ENCODE measurements at regions not wholly inside any gene's neighbourhood (a gene's known extent, or its start where the extent isn't known, plus 50 kb on each side); places are given as distances from the start of the nearest gene placed in this dataset.

DNA sequence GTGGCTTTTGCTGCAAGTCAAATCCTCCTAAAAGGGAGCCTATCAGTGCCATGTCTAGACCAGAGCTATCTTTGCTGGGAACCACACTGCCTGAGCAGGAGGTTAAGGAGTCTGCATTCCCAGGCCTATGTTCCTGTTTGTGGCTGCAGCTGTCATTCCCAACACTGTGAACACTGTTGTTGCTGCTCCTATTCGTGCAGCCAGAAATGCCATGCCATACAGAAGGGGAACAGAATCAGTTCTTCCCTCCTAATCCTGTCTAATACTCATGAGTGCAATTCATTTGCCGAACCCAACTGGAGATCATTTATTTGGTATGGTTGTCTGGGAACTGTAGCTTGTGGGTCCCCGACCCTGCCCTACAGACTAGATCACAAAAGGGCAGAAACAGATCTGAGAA, 406.5 kb upstream of the GJE1 start:
- intact Hi-C loops (cut with DNase I) = no loop called here
- DNase-seq = peak in 11 of 42 donors; percentile 2 to 42 (median 19)

DNA sequence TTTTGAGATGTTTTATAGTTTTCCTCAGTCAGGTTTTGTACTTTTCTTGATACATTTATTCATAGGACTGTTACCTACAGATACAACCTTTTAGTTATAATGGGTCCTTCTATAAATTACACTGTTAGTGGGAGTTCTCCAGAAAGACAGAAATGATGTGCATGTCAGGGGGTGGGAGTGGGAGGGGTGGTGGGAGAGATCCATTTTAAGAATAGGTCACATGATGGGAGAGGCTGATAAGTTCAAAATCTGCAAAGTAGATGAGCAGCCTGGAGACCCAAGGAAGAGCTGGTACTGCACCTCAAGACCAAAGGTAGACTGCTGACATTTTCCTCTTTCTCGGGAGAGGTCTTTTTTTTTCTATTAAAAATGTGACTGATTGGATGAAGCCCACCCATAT, 408.0 kb upstream of the GJE1 start:
- intact Hi-C loops (cut with DNase I) = no loop called here

GRCh38 chr6:141719476-141719875, 413.2 kb upstream of the GJE1 start:
- no peak for DNase-seq
- intact Hi-C loops (cut with DNase I) = no loop called here

More for the DNA sequence above, 408.0 kb upstream of the GJE1 start:
- DNase-seq = peak in 23 of 42 donors; percentile 8 to 77 (median 43)

- DNase-seq = no peak
- intact Hi-C loops (cut with DNase I) = no loop called here
Observed at GRCh38 chr6:141705431-141705830, 427.3 kb upstream of the GJE1 start.

DNA sequence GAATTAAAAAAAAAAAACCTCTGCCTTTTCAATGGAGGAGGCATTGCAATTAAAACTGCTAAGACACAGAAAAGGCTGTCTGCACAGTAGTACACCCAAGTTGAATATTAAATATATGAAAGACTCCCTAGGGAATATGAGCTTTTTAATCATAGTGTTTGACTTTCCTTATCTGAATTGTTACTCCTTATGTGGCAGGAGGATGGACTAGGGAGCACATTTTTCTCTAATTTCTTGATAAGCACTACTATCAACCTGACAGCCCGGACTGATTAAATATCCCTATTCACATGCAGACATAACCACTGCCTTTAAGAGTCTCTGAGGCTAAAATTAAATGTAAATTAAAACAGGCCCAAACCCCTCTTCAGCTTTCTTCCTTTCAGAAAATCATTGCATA, 428.6 kb upstream of the GJE1 start:
- intact Hi-C loops (cut with DNase I) = no loop called here
- no peak for DNase-seq

DNA sequence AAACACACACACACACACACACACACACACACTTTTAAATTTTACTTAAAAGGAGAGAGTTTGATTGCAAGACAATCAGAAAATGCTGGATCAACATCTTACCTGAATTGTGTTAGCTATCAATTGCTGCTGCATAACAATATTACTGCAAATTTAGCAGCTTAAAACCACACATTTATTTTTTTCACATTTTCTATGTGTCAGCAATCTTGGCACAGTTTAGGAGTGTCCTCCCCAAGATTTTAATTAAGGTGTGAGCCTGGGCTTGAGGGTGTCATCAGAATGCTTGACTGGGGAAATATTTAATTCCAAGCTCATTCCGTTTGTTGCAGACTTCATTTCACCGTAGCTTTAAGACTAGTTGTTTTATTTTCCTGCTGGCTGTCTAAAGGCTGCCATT, 431.0 kb upstream of the GJE1 start:
- DNase-seq = no peak
- intact Hi-C loops (cut with DNase I) = no loop called here

DNA sequence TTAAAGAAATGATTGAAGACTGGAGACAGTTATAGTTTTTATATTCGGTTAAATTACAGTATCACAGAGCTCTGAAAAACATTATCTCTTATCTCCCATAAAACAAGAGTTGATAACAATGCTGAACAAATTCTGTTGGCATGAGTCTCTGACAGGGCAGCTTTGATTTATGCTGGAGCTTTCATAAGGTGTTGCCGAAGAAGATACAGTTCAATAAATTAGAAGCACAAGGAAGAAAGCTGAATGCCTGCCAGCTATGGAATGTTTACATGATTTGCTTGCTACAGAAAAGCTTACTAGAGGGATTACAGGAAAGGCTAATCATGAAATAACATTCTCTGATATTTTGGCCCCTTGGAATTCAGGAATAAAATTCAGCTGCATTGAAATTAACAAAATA, 431.9 kb upstream of the GJE1 start:
- intact Hi-C loops (cut with DNase I) = no loop called here
- no peak for DNase-seq

DNA sequence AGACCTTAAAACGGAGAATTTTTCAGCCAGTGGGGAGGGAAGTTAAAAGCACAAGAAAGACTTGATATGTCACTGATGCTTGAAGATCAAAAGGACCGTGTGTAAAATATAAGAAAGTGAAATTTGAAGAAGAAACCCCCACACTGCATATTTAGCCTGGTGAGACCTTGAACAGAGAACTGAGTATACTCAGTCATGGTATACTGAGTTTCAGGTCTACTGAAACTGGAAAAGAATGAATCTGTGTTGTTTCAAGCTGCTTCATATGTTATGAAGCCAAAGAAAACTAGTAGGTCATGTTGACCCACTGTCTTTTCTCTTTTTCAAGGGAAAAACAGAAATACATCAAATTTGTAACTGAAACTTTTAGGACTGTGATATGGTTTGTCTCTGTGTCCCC, 443.8 kb upstream of the GJE1 start:
- intact Hi-C loops (cut with DNase I) = no loop called here
- no peak for DNase-seq

DNA sequence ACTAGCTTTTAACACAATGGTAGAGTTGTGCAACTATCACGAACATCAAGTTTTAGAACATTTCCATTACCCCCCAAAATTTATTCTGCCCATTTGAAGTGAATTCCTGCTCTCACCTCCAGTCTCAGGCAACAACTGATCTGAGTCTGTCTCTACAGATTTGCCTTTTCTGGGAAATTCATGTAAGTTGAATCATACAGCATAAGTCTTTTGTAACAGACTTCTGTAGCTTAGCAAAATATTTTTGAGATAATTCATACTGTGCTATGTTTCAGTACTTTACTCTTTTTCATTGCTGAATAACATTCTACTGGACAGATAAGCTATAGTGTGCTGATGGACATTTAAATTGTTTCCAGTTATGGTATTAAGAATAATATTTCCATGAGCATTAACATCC, 447.3 kb upstream of the GJE1 start:
- DNase-seq = no peak
- intact Hi-C loops (cut with DNase I) = no loop called here

DNA sequence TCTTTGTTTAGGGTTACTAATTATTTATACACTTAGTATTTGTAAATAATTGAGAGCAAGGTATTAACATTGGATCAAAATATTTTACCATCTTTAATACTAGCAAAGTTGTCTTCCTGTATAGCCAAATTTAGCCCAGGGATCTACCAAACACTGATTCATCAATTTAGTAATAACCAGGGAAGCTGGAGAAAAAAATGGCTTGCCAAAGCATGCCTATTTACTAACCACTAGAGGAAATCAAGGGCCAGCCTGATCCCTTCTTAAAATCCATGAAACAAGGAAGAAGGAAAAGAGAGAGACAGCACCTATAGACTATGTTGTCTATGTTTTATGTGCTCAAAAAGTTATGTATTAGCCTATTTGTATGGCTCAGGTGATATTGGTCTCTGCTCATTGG, 450.3 kb upstream of the GJE1 start:
- no peak for DNase-seq

DNA sequence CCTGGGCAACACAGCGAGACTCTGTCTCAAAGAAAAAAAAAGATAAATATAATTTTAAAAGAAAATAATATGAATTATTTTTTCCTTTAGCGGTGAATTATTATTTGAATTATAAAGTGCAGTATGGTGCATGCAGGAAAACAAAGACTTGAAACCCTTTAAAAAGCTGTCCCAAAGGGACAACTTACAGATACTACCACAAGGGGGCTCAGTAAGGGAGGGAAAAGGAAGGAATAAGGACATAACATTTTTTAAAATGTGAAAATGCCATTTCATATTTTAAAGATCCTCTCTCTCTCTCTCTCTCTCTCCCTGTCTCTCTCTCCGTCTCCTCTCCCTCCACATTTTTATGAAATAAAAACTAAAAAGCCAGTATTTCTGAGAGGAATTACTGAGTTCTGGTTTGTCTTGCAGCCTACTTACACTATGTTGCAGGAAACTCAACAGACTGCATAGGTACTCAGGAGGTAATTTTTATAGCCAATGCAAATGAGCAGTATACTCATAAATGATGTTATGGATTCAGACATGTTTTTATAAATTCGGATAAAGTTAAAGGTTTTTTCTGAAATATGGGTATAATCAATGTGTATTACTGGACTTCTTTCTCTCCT, 455.0 kb upstream of the GJE1 start:
- peak in 1 of 42 donors; percentile 4 for DNase-seq
- intact Hi-C loops (cut with DNase I) = no loop called here

More for the DNA sequence above, 450.3 kb upstream of the GJE1 start:
- intact Hi-C loops (cut with DNase I) = no loop called here

- DNase-seq = no peak
- intact Hi-C loops (cut with DNase I) = no loop called here
Observed at GRCh38 chr6:141675957-141676356, 456.8 kb upstream of the GJE1 start.

GRCh38 chr6:141669141-141669540, 463.6 kb upstream of the GJE1 start:
- intact Hi-C loops (cut with DNase I) = no loop called here
- DNase-seq = no peak

- intact Hi-C loops (cut with DNase I) = no loop called here
- no peak for DNase-seq
Observed at GRCh38 chr6:141667580-141668309, 465.0 kb upstream of the GJE1 start.

- no peak for DNase-seq
- intact Hi-C loops (cut with DNase I) = no loop called here
Observed at GRCh38 chr6:141666187-141666586, 466.5 kb upstream of the GJE1 start.

DNA sequence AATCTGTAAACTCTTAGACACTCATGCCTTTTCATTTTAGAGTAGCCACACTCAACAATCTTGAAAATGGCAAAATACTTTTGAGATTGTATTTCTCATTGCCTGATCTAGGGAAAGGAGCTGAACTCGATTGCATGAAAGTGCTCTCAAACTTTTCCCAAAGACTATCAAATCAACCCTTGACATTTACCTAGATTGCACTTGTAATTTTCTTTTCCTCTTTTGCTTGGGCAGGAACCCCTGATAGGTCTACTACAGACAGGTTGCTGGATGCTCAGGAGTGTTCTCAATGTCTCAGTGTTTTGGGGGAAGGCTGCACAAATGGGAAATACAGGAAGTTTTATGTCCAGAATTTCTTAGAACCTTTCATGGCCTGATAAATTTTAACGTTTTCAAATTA, 468.0 kb upstream of the GJE1 start:
- no peak for DNase-seq
- intact Hi-C loops (cut with DNase I) = no loop called here

DNA sequence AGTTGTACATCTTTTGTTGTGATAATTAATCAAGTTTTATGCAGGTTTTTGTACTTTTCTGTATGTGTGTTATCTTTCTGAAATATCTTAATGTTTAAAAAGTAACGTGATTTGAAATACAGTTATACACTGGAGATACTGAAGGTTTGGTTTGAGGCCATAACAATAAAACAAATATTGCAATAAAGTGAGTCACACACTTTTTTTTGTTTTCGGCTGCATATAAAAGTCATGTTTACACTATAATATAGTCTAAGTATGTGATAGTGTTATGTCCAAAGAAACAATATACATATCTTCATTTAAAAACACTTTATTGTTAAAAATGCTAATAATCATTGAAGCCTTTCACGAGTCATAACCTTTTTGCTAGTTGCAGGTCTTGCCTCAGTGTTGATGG, 473.1 kb upstream of the GJE1 start:
- intact Hi-C loops (cut with DNase I) = no loop called here
- no peak for DNase-seq

- intact Hi-C loops (cut with DNase I) = no loop called here
- DNase-seq = no peak
Observed at GRCh38 chr6:141658696-141659095, 474.0 kb upstream of the GJE1 start.

DNA sequence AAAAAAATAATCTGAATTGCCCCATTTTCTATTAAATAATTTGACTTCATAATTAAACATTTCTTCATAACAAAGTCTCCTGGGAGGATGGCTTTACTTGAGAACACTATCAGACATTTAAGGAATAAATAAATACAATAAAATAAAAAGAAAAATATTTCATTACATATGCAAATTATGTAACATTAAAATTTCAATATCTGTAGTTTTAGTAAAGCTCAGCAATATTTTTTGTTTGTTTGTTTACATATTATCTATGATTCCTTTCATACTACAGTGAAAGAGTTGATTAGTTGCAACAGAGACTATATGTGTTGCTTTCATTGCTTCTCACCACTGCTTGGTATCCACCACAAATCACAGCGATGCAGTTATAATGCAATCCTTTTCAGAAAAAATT, 474.9 kb upstream of the GJE1 start:
- DNase-seq = no peak
- intact Hi-C loops (cut with DNase I) = no loop called here

GRCh38 chr6:141653590-141653989, 479.1 kb upstream of the GJE1 start:
- DNase-seq = no peak
- intact Hi-C loops (cut with DNase I) = no loop called here

GRCh38 chr6:141641951-141642350, 490.8 kb upstream of the GJE1 start:
- DNase-seq = no peak
- intact Hi-C loops (cut with DNase I) = no loop called here

All from head of caudate nucleus (tissue), 42 donors.